HepG2 (cell line): ENCODE measurements at regions not wholly inside any gene's neighbourhood (a gene's known extent, or its start where the extent isn't known, plus 50 kb on each side); places are given as distances from the start of the nearest gene placed in this dataset.

Experiments used
- ATAC-seq: fragments of 200-7000 bp; cut with Tn5 transposase; 3 replicates; pipeline ENCODE4 v1.9.1; 2020; ENCODE audit warnings: mild to moderate bottlenecking, moderate library complexity
- BruUV-seq: library from RNA; stranded (reverse); fragments of 400-500 nt; replicated peaks from 2 replicates; lab custom pipeline; 2021; lab: Mats Ljungman, UMichigan
- CTCF ChIA-PET: fragments of 300-600 bp; formaldehyde crosslinking; extraction: SDS; loops from one replicate; lab custom pipeline; 2021; ENCODE audit warnings: low total read pairs, inconsistent platforms, low intra/inter-chr PET ratio; lab: Yijun Ruan, JAX
- POLR2A ChIA-PET: fragments of 350-600 bp; sonication (Branson Sonifier 250); formaldehyde crosslinking; loops from one replicate; lab custom pipeline; 2020; ENCODE audit warnings: antibody characterized with exemption, inconsistent platforms; lab: Yijun Ruan, JAX
- DNase-seq: peaks from one replicate; pipeline ENCODE4 v3.0.0-alpha.2; 2015; ENCODE audit warnings: low spot score
- FAIRE-seq: peaks from 3 replicates; lab custom pipeline; 2011; peaks lifted over from hg19 to GRCh38; lab: Jason Lieb, UNC
- H2AFZ ChIP-seq: one replicate; pipeline ENCODE4 v1.6.1; 2011; ENCODE audit warnings: low read length, inconsistent platforms
- H3K27ac ChIP-seq: fragments of 300-600 bp; 3 replicates; pipeline ENCODE4 v1.8.0; 2011; ENCODE audit warnings: mixed run types, mild to moderate bottlenecking, mixed read lengths, low read length, inconsistent platforms; ENCODE audit not compliant: insufficient read depth; ENCODE audit errors: extremely low read length
- H3K27me3 ChIP-seq, 2 experiments: fragments of 200-600 bp in 1 of 2; 2 replicates in 1 of 2; 3 replicates in 1 of 2; pipeline versions ENCODE4 v1.6.0 to v1.8.0; 2011; ENCODE audit warnings: low read length in 2 of 2, mild to moderate bottlenecking in 2 of 2, moderate library complexity in 2 of 2, inconsistent platforms in 1 of 2; ENCODE audit not compliant: insufficient read depth in 2 of 2, control insufficient read depth in 1 of 2
- H3K36me3 ChIP-seq, 2 experiments: fragments of 200-600 bp in 1 of 2; replicated peaks in 1 of 2; 2 replicates in 1 of 2; 3 replicates in 1 of 2; pipeline versions ENCODE4 v1.5.1 to v1.8.0; 2011; ENCODE audit warnings: low read length in 2 of 2, inconsistent platforms in 1 of 2; ENCODE audit not compliant: insufficient read depth in 2 of 2, control insufficient read depth in 1 of 2
- H3K4me1 ChIP-seq: 2 replicates; pipeline ENCODE4 v1.5.1; 2012; ENCODE audit warnings: low read length, inconsistent platforms; ENCODE audit not compliant: insufficient read depth
- H3K4me2 ChIP-seq: 2 replicates; pipeline ENCODE4 v1.6.0; 2011; ENCODE audit warnings: low read depth, low read length, inconsistent platforms
- H3K4me3 ChIP-seq, 3 experiments: fragments of 200-600 bp in 1 of 3; sonication (generic), shearing (Covaris generic) in 1 of 3; replicated peaks in 1 of 3; 2 replicates each; pipeline ENCODE4 v1.5.1; 2011 to 2016; ENCODE audit warnings: low read length in 3 of 3, inconsistent platforms in 2 of 3, low read depth in 2 of 3, mild to moderate bottlenecking in 2 of 3, control low read depth in 1 of 3, mixed read lengths in 1 of 3; ENCODE audit not compliant: insufficient read depth in 1 of 3
- H3K79me2 ChIP-seq: one replicate; pipeline ENCODE4 v1.6.1; 2011; ENCODE audit warnings: low read length, inconsistent platforms; ENCODE audit not compliant: insufficient read depth
- H3K9ac ChIP-seq: 2 replicates; pipeline ENCODE4 v1.6.0; 2011; ENCODE audit warnings: mild to moderate bottlenecking, low read depth, low read length, inconsistent platforms; ENCODE audit not compliant: insufficient read depth
- H3K9me3 ChIP-seq: 2 replicates; pipeline ENCODE4 v1.5.1; 2012; ENCODE audit warnings: mild to moderate bottlenecking, low read length
- H4K20me1 ChIP-seq: 2 replicates; pipeline ENCODE4 v1.6.0; 2011; ENCODE audit warnings: inconsistent platforms, mild to moderate bottlenecking, low read length, moderate library complexity; ENCODE audit not compliant: insufficient read depth
- FOXO1 ChIP-seq: sonication (generic); formaldehyde crosslinking; IDR thresholded peaks from 2 replicates; pipeline ENCODE4 v1.4.0; 2020; ENCODE audit warnings: missing genetic modification reagents
- MEF2D ChIP-seq: sonication (generic); formaldehyde crosslinking; IDR thresholded peaks from 2 replicates; pipeline ENCODE4 v1.5.1; 2020; ENCODE audit warnings: mild to moderate bottlenecking, missing genetic modification reagents
- SMYD3 ChIP-seq: sonication (generic); formaldehyde crosslinking; IDR thresholded peaks from 2 replicates; pipeline ENCODE4 v1.8.1; 2023; ENCODE audit warnings: mild to moderate bottlenecking, missing genetic modification reagents
- ZNF20 ChIP-seq: sonication (generic); formaldehyde crosslinking; IDR thresholded peaks from 2 replicates; pipeline ENCODE4 v1.4.0; 2020; ENCODE audit warnings: mild to moderate bottlenecking, moderate library complexity, missing genetic modification reagents
- ZNF230 ChIP-seq: sonication (generic); formaldehyde crosslinking; IDR thresholded peaks from 2 replicates; pipeline ENCODE4 v1.4.0; 2020; ENCODE audit warnings: mild to moderate bottlenecking, missing genetic modification reagents
- ZNF256 ChIP-seq: sonication (generic); formaldehyde crosslinking; conservative IDR thresholded peaks from 2 replicates; pipeline ENCODE4 v1.4.0; 2020; ENCODE audit warnings: missing genetic modification reagents
- ZNF431 ChIP-seq: sonication (generic); formaldehyde crosslinking; IDR thresholded peaks from 2 replicates; pipeline ENCODE4 v1.9.0; 2022; ENCODE audit warnings: missing genetic modification reagents, low read depth, mild to moderate bottlenecking, borderline replicate concordance
- ZNF564 ChIP-seq: sonication (generic); formaldehyde crosslinking; IDR thresholded peaks from 2 replicates; pipeline ENCODE4 v1.8.1; 2023; ENCODE audit warnings: mild to moderate bottlenecking, missing genetic modification reagents
- ZNF737 ChIP-seq: sonication (generic); formaldehyde crosslinking; IDR thresholded peaks from 2 replicates; pipeline ENCODE4 v1.5.0; 2020; ENCODE audit warnings: missing genetic modification reagents, mild to moderate bottlenecking, borderline replicate concordance
- ZNF775 ChIP-seq: sonication (generic); formaldehyde crosslinking; IDR thresholded peaks from 2 replicates; pipeline ENCODE4 v1.4.0; 2020; ENCODE audit warnings: missing genetic modification reagents, mild to moderate bottlenecking, moderate library complexity, borderline replicate concordance
- WGBS: methylation state at CpG from one replicate; pipeline ENCODE4 v1.1.6; 2017; ENCODE audit warnings: low lambda C conversion rate; 5-methylcytosine and 5-hydroxymethylcytosine counted together
- in situ Hi-C: cut with HindIII; loops from 2 replicates; pipeline ENCODE4 v1.10.0; 2017; ENCODE audit warnings: low pct_unique_long_range_greater_than_20kb; ENCODE audit not compliant: extremely low pct_ligation_motif_present
- intact Hi-C: fragments of 100-400 bp; cut with micrococcal nuclease; formaldehyde crosslinking; loops from one replicate; pipeline ENCODE4 v1.10.0; 2022; ENCODE audit not compliant: unreplicated experiment
- TF ChIP-seq, protein P1 (sequence below): sonication (generic); formaldehyde crosslinking; IDR thresholded peaks from 2 replicates; pipeline ENCODE4 v1.5.0; 2020; ENCODE audit warnings: missing genetic modification reagents
- TF ChIP-seq, protein P2 (sequence below): sonication (generic); formaldehyde crosslinking; IDR thresholded peaks from 2 replicates; pipeline ENCODE4 v1.4.0; 2020; ENCODE audit warnings: missing genetic modification reagents, borderline replicate concordance

DNA sequence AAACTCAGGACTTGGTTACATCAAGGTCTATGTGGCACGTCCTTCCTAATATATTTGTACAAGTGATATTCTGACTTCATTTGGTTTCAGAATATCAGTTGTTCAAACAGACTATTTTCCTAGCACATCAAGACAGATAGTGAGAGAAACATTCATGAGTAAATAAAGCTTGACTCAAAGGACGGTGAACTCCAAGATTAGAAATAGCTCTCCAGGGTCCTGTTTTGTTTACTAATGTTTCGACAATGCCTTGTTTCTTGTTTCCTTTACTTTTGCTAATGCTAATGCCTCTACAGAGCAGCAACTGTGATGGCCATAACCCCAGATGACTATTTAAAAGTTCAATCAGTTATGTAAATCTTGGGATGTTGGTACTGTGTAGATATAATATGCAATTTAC is 313.9 kb downstream of the KLF12 start:
- BruUV-seq = no TSS peak
- H3K27me3 ChIP-seq = no peaks in the 10 kb centered on the region
- CTCF ChIA-PET = no interaction called here
- in situ Hi-C loops (no loop called here), intact Hi-C loops (no loop called here)
- no peaks in the 10 kb centered on the region for H4K20me1 ChIP-seq
- H3K27ac ChIP-seq = no peak overlapping the region
- H2AFZ ChIP-seq = no peak overlapping the region
- WGBS = 15% methylated on average over 3 of the region's 3 CpGs
- POLR2A ChIA-PET = no interaction called here
- no peak overlapping the region for H3K9ac ChIP-seq
- H3K4me3 ChIP-seq = no peak overlapping the region
- ATAC-seq (no peak), FAIRE-seq (no peak), DNase-seq (no peak)
- no peaks in the 10 kb centered on the region for H3K79me2 ChIP-seq
- H3K9me3 ChIP-seq = no peaks in the 10 kb centered on the region
- no peaks in the 10 kb centered on the region for H3K4me1 ChIP-seq
- no peak overlapping the region for H3K4me2 ChIP-seq
- TF ChIP-seq ZNF564 (CRISPR knock-in tag) (peak; percentile 68; the same call in 1 of the 2 replicates), SMYD3 (CRISPR knock-in tag) (no peak)
- no peaks in the 10 kb centered on the region for H3K36me3 ChIP-seq

GRCh38 chr13:73819711-73820110 is 314.5 kb downstream of the KLF12 start:
- no peaks in the 10 kb centered on the region for H3K4me1 ChIP-seq
- H3K4me2 ChIP-seq = no peak overlapping the region
- intact Hi-C loops = no loop called here
- H2AFZ ChIP-seq = no peak overlapping the region
- H3K27me3 ChIP-seq = no peaks in the 10 kb centered on the region
- no TSS peak for BruUV-seq
- no peaks in the 10 kb centered on the region for H4K20me1 ChIP-seq
- H3K9me3 ChIP-seq = no peaks in the 10 kb centered on the region
- no peak overlapping the region for H3K27ac ChIP-seq
- in situ Hi-C loops = no loop called here
- H3K36me3 ChIP-seq = no peaks in the 10 kb centered on the region
- no peak overlapping the region for H3K9ac ChIP-seq
- no peak overlapping the region for H3K4me3 ChIP-seq
- ChIA-PET CTCF (no interaction called here), POLR2A (no interaction called here)
- H3K79me2 ChIP-seq = no peaks in the 10 kb centered on the region
- DNase-seq (no peak), ATAC-seq (no peak), FAIRE-seq (no peak)
- TF ChIP-seq ZNF431 (CRISPR knock-in tag) (no peak), ZNF256 (CRISPR knock-in tag) (no peak), ZNF230 (CRISPR knock-in tag) (no peak), FOXO1 (CRISPR knock-in tag) (no peak), ZNF775 (no peak), MEF2D (CRISPR knock-in tag) (no peak), ZNF20 (CRISPR knock-in tag) (no peak), ZNF737 (no peak)
- TF ChIP-seq, protein P1, sequence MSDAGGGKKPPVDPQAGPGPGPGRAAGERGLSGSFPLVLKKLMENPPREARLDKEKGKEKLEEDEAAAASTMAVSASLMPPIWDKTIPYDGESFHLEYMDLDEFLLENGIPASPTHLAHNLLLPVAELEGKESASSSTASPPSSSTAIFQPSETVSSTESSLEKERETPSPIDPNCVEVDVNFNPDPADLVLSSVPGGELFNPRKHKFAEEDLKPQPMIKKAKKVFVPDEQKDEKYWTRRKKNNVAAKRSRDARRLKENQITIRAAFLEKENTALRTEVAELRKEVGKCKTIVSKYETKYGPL (CRISPR knock-in tag) = no peak
- TF ChIP-seq, protein P2, sequence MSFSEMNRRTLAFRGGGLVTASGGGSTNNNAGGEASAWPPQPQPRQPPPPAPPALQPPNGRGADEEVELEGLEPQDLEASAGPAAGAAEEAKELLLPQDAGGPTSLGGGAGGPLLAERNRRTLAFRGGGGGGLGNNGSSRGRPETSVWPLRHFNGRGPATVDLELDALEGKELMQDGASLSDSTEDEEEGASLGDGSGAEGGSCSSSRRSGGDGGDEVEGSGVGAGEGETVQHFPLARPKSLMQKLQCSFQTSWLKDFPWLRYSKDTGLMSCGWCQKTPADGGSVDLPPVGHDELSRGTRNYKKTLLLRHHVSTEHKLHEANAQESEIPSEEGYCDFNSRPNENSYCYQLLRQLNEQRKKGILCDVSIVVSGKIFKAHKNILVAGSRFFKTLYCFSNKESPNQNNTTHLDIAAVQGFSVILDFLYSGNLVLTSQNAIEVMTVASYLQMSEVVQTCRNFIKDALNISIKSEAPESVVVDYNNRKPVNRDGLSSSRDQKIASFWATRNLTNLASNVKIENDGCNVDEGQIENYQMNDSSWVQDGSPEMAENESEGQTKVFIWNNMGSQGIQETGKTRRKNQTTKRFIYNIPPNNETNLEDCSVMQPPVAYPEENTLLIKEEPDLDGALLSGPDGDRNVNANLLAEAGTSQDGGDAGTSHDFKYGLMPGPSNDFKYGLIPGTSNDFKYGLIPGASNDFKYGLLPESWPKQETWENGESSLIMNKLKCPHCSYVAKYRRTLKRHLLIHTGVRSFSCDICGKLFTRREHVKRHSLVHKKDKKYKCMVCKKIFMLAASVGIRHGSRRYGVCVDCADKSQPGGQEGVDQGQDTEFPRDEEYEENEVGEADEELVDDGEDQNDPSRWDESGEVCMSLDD (CRISPR knock-in tag) = no peak
